ENCODE measurements at regions not wholly inside any gene's neighbourhood (a gene's known extent, or its start where the extent isn't known, plus 50 kb on each side); places are given as distances from the start of the nearest gene placed in this dataset.

GRCh38 chr2:144632809-144633208, 112.9 kb upstream of the ZEB2 start:
- DNase-seq (ENCODE audit: low read depth) = no peak
- H3K4me3 ChIP-seq (ENCODE audit: low read depth, low read length) = no peak overlapping the region
- no peak for TF ChIP-seq CTCF (IDR thresholded peaks at IDR 0.05; ENCODE audit: insufficient read depth, low read depth, low read length)

GRCh38 chr2:144631636-144632035, 111.7 kb upstream of the ZEB2 start:
- peak; percentile 75 for DNase-seq (ENCODE audit: low read depth)
- H3K4me3 ChIP-seq (ENCODE audit: low read depth, low read length) = no peak overlapping the region
- no peak for TF ChIP-seq CTCF (IDR thresholded peaks at IDR 0.05; ENCODE audit: insufficient read depth, low read depth, low read length)

GRCh38 chr2:144630459-144631215, 110.7 kb upstream of the ZEB2 start:
- H3K4me3 ChIP-seq (ENCODE audit: low read depth, low read length) = no peak overlapping the region
- DNase-seq (ENCODE audit: low read depth) = no peak
- TF ChIP-seq CTCF (IDR thresholded peaks at IDR 0.05; ENCODE audit: insufficient read depth, low read depth, low read length) = no peak

GRCh38 chr2:144629935-144630334, 110.0 kb upstream of the ZEB2 start:
- DNase-seq (ENCODE audit: low read depth) = peak; percentile 39
- TF ChIP-seq CTCF (IDR thresholded peaks at IDR 0.05; ENCODE audit: insufficient read depth, low read depth, low read length) = no peak
- no peak overlapping the region for H3K4me3 ChIP-seq (ENCODE audit: low read depth, low read length)

- no peak for TF ChIP-seq CTCF (IDR thresholded peaks at IDR 0.05; ENCODE audit: insufficient read depth, low read depth, low read length)
- H3K4me3 ChIP-seq (ENCODE audit: low read depth, low read length) = no peak overlapping the region
- no peak for DNase-seq (ENCODE audit: low read depth)
Measured at GRCh38 chr2:144628566-144628965, 108.6 kb upstream of the ZEB2 start.

- TF ChIP-seq CTCF (IDR thresholded peaks at IDR 0.05; ENCODE audit: insufficient read depth, low read depth, low read length) = no peak
- DNase-seq (ENCODE audit: low read depth) = no peak
- H3K4me3 ChIP-seq (ENCODE audit: low read depth, low read length) = no peak overlapping the region
Measured at GRCh38 chr2:144625626-144626025, 105.7 kb upstream of the ZEB2 start.

- H3K4me3 ChIP-seq (ENCODE audit: low read depth, low read length) = no peak overlapping the region
- DNase-seq (ENCODE audit: low read depth) = no peak
- TF ChIP-seq CTCF (IDR thresholded peaks at IDR 0.05; ENCODE audit: insufficient read depth, low read depth, low read length) = no peak
Measured at GRCh38 chr2:144625226-144625625, 105.3 kb upstream of the ZEB2 start.
